ENCODE measurements at regions not wholly inside any gene's neighbourhood (a gene's known extent, or its start where the extent isn't known, plus 50 kb on each side); places are given as distances from the start of the nearest gene placed in this dataset.

DNA sequence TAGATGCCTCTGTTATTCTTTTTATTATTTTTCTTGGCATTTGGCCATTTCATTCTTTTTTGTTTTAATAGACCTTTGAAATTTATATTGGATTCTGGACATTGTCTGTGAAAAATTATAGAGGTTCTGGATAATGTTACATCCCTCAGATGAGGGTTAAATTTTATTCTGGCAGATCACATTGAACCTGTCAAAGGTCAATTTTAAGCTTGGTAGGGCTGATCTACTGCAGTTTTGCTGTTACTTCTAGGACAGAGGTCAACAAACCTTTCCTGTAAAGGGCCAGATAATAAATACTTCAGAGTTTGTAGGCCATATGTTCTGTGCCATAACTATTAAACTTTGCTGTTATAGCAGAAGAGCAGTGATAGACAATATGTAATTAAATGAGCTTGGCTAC lies 318.9 kb upstream of the DPPA4 start:
- H3K27ac ChIP-seq (ENCODE audit: low read depth, low read length) = no peak overlapping the region
- no peaks in the 10 kb centered on the region for H3K36me3 Mint-ChIP-seq (ENCODE audit: low read depth)
- TF ChIP-seq, protein P1, sequence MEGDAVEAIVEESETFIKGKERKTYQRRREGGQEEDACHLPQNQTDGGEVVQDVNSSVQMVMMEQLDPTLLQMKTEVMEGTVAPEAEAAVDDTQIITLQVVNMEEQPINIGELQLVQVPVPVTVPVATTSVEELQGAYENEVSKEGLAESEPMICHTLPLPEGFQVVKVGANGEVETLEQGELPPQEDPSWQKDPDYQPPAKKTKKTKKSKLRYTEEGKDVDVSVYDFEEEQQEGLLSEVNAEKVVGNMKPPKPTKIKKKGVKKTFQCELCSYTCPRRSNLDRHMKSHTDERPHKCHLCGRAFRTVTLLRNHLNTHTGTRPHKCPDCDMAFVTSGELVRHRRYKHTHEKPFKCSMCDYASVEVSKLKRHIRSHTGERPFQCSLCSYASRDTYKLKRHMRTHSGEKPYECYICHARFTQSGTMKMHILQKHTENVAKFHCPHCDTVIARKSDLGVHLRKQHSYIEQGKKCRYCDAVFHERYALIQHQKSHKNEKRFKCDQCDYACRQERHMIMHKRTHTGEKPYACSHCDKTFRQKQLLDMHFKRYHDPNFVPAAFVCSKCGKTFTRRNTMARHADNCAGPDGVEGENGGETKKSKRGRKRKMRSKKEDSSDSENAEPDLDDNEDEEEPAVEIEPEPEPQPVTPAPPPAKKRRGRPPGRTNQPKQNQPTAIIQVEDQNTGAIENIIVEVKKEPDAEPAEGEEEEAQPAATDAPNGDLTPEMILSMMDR (conservative IDR thresholded peaks at IDR 0.05) = no peak
- DNase-seq = no peak
- no peaks in the 10 kb centered on the region for H3K27me3 Mint-ChIP-seq (ENCODE audit: insufficient read depth)
- H3K36me3 ChIP-seq (ENCODE audit: control insufficient read depth, insufficient read depth, low read length) = no peaks in the 10 kb centered on the region
- H3K9ac ChIP-seq (ENCODE audit: extremely low read depth, low read length, poor library complexity, severe bottlenecking) = no peak overlapping the region
- no peaks in the 10 kb centered on the region for H3K4me1 ChIP-seq (ENCODE audit: control insufficient read depth, insufficient read depth, low read length)
- H3K4me3 Mint-ChIP-seq = no peak overlapping the region
- H3K4me3 ChIP-seq (ENCODE audit: low read length) = no peak overlapping the region
- peaks cover 26% of the 10 kb centered on the region for H3K9me3 Mint-ChIP-seq
- no peak overlapping the region for H3K27ac Mint-ChIP-seq
- no peaks in the 10 kb centered on the region for H3K4me1 Mint-ChIP-seq
- no peaks in the 10 kb centered on the region for H3K9me3 ChIP-seq (ENCODE audit: control insufficient read depth, low read length)
- H3K27me3 ChIP-seq (ENCODE audit: control insufficient read depth, insufficient read depth, low read length, poor library complexity, severe bottlenecking) = no peaks in the 10 kb centered on the region

DNA sequence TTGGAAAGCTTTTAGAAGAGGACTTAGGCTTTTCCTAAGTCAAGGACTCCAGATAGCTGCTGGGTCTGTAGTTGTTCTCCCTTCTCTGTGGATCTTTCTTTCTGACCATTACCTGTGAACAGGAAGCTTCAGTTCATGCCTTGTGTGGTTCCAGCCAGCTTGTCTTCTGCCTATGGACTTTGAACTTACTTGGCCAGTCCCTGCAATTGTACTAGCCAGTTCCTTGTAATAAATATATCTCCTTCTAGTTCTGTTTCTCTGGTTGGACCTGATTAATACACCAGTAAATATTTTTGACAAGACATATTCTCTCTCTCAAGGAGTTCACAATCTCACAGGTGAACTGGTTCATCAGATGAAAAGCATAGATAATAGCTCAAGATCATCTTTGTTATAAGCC lies 341.3 kb upstream of the DPPA4 start:
- Histone ChIP-seq H3K4me3 (ENCODE audit: low read length) (no peak overlapping the region), H3K27me3 (ENCODE audit: control insufficient read depth, insufficient read depth, low read length, poor library complexity, severe bottlenecking) (no peaks in the 10 kb centered on the region), H3K4me1 (ENCODE audit: control insufficient read depth, insufficient read depth, low read length) (no peaks in the 10 kb centered on the region), H3K9me3 (ENCODE audit: control insufficient read depth, low read length) (no peaks in the 10 kb centered on the region), H3K36me3 (ENCODE audit: control insufficient read depth, insufficient read depth, low read length) (no peaks in the 10 kb centered on the region), H3K9ac (ENCODE audit: extremely low read depth, low read length, poor library complexity, severe bottlenecking) (no peak overlapping the region), H3K27ac (ENCODE audit: low read depth, low read length) (no peak overlapping the region)
- Mint-ChIP-seq H3K27me3 (ENCODE audit: insufficient read depth) (no peaks in the 10 kb centered on the region), H3K36me3 (ENCODE audit: low read depth) (no peaks in the 10 kb centered on the region), H3K9me3 (no peaks in the 10 kb centered on the region), H3K4me3 (no peak overlapping the region), H3K27ac (no peak overlapping the region), H3K4me1 (no peaks in the 10 kb centered on the region)
- no peak for DNase-seq
- TF ChIP-seq, protein P1 (conservative IDR thresholded peaks at IDR 0.05) = no peak

DNA sequence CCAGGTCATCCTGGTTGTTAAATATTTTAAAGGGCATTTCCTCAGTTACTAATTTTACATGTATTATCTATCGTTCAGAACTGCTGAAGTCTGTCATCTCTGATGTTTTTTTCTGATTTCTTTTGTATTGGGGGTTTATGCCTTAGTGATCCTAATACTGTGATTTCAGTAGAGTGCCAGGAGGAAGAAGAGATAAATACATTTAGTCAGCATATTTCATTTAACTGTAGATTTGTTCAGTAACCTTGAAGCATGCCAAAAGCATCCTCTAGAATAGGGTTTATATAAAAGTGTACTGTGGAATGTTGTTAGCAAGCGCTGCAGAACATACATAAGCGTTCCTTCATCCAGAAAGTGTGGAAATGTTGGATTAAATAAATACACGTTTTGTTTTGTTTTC lies 342.3 kb upstream of the DPPA4 start:
- Mint-ChIP-seq H3K27ac (no peak overlapping the region), H3K27me3 (ENCODE audit: insufficient read depth) (no peaks in the 10 kb centered on the region), H3K9me3 (no peaks in the 10 kb centered on the region), H3K4me3 (no peak overlapping the region), H3K4me1 (no peaks in the 10 kb centered on the region), H3K36me3 (ENCODE audit: low read depth) (no peaks in the 10 kb centered on the region)
- DNase-seq = no peak
- Histone ChIP-seq H3K4me1 (ENCODE audit: control insufficient read depth, insufficient read depth, low read length) (no peaks in the 10 kb centered on the region), H3K27me3 (ENCODE audit: control insufficient read depth, insufficient read depth, low read length, poor library complexity, severe bottlenecking) (no peaks in the 10 kb centered on the region), H3K4me3 (ENCODE audit: low read length) (no peak overlapping the region), H3K9ac (ENCODE audit: extremely low read depth, low read length, poor library complexity, severe bottlenecking) (no peak overlapping the region), H3K36me3 (ENCODE audit: control insufficient read depth, insufficient read depth, low read length) (no peaks in the 10 kb centered on the region), H3K27ac (ENCODE audit: low read depth, low read length) (no peak overlapping the region), H3K9me3 (ENCODE audit: control insufficient read depth, low read length) (no peaks in the 10 kb centered on the region)
- WGBS, 2 experiments (ENCODE audit: insufficient coverage in 1 of 2, insufficient read length in 1 of 2) = 93 to 100% methylated on average over 2 to 4 of the region's 4 CpGs
- TF ChIP-seq, protein P1 (conservative IDR thresholded peaks at IDR 0.05) = no peak

All from endodermal cell (in vitro differentiated cells).